ENCODE measurements at regions not wholly inside any gene's neighbourhood (a gene's known extent, or its start where the extent isn't known, plus 50 kb on each side); places are given as distances from the start of the nearest gene placed in this dataset.

- Histone ChIP-seq H3K36me3 (no peaks in the 10 kb centered on the region), H3K9me3 (no peaks in the 10 kb centered on the region), H3K4me3 (no peak overlapping the region), H3K27ac (no peak overlapping the region), H3K4me1 (no peaks in the 10 kb centered on the region), H3K27me3 (no peaks in the 10 kb centered on the region)
- intact Hi-C loops (cut with DNase I): no loop called here
- TF ChIP-seq EP300 (IDR thresholded peaks at IDR 0.05) (no peak), POLR2A (IDR thresholded peaks at IDR 0.05) (no peak), POLR2AphosphoS5 (IDR thresholded peaks at IDR 0.05) (no peak), CTCF (IDR thresholded peaks at IDR 0.05) (no peak)
- DNase-seq: no peak
- 79 to 81% methylated on average over 1 of the region's 1 CpG for WGBS, 2 donors
Measured at GRCh38 chr5:96265487-96265886, 167.6 kb downstream of the PCSK1 start.

- Histone ChIP-seq H3K9me3 (no peaks in the 10 kb centered on the region), H3K4me3 (no peak overlapping the region), H3K27ac (no peak overlapping the region), H3K4me1 (peaks cover 0 to 6% (median 0%) of the 10 kb centered on the region in 4 donors), H3K36me3 (no peaks in the 10 kb centered on the region), H3K27me3 (no peaks in the 10 kb centered on the region)
- intact Hi-C loops (cut with DNase I): no loop called here
- no peak for DNase-seq
- no peak for TF ChIP-seq CTCF (IDR thresholded peaks at IDR 0.05)
- TF ChIP-seq POLR2A (IDR thresholded peaks at IDR 0.05): no peak
- no peak for TF ChIP-seq POLR2AphosphoS5 (IDR thresholded peaks at IDR 0.05)
- TF ChIP-seq EP300 (IDR thresholded peaks at IDR 0.05): no peak
- WGBS, 2 donors: 58 to 69% methylated on average over 3 of the region's 3 CpGs
Measured at GRCh38 chr5:96264047-96264446, 169.0 kb downstream of the PCSK1 start.

GRCh38 chr5:96262105-96262504, 170.9 kb downstream of the PCSK1 start:
- TF ChIP-seq EP300 (IDR thresholded peaks at IDR 0.05) (no peak), POLR2A (IDR thresholded peaks at IDR 0.05) (no peak), CTCF (IDR thresholded peaks at IDR 0.05) (no peak), POLR2AphosphoS5 (IDR thresholded peaks at IDR 0.05) (no peak)
- H3K4me3 ChIP-seq: no peak overlapping the region
- no peaks in the 10 kb centered on the region for H3K9me3 ChIP-seq
- no peaks in the 10 kb centered on the region for H3K36me3 ChIP-seq
- no peaks in the 10 kb centered on the region for H3K27me3 ChIP-seq
- intact Hi-C loops (cut with DNase I): no loop called here
- peaks cover 0 to 10% (median 0%) of the 10 kb centered on the region in 4 donors for H3K4me1 ChIP-seq
- 64 to 78% methylated on average over 3 of the region's 3 CpGs for WGBS, 2 donors
- H3K27ac ChIP-seq: no peak overlapping the region
- no peak for DNase-seq

- no peak for TF ChIP-seq CTCF (IDR thresholded peaks at IDR 0.05)
- WGBS, 2 donors: 94 to 95% methylated on average over 5 of the region's 5 CpGs
- no peak overlapping the region for H3K4me3 ChIP-seq
- peaks cover 0 to 10% (median 0%) of the 10 kb centered on the region in 4 donors for H3K4me1 ChIP-seq
- H3K36me3 ChIP-seq: no peaks in the 10 kb centered on the region
- no peaks in the 10 kb centered on the region for H3K27me3 ChIP-seq
- intact Hi-C loops (cut with DNase I): no loop called here
- no peak for DNase-seq
- no peaks in the 10 kb centered on the region for H3K9me3 ChIP-seq
- H3K27ac ChIP-seq: no peak overlapping the region
Measured at GRCh38 chr5:96260009-96260408, 173.0 kb downstream of the PCSK1 start.

- no peaks in the 10 kb centered on the region for H3K9me3 ChIP-seq
- H3K4me3 ChIP-seq: no peak overlapping the region
- H3K4me1 ChIP-seq: peaks cover 0 to 10% (median 0%) of the 10 kb centered on the region in 4 donors
- intact Hi-C loops (cut with DNase I): no loop called here
- H3K36me3 ChIP-seq: no peaks in the 10 kb centered on the region
- H3K27ac ChIP-seq: no peak overlapping the region
- no peaks in the 10 kb centered on the region for H3K27me3 ChIP-seq
- WGBS, 2 donors: 43 to 56% methylated on average over 2 of the region's 2 CpGs
- TF ChIP-seq POLR2A (IDR thresholded peaks at IDR 0.05) (no peak), EP300 (IDR thresholded peaks at IDR 0.05) (no peak), CTCF (IDR thresholded peaks at IDR 0.05) (no peak), POLR2AphosphoS5 (IDR thresholded peaks at IDR 0.05) (no peak)
- DNase-seq: no peak
Measured at GRCh38 chr5:96259151-96259772, 173.8 kb downstream of the PCSK1 start.

All from sigmoid colon (tissue), 6 donors.